ENCODE measurements at regions not wholly inside any gene's neighbourhood (a gene's known extent, or its start where the extent isn't known, plus 50 kb on each side); places are given as distances from the start of the nearest gene placed in this dataset.
"Not testable (repeated sequence)": the region's sequence is repeated elsewhere in the genome, so short reads cannot be mapped to it uniquely, and the experiment has no call there.

DNA sequence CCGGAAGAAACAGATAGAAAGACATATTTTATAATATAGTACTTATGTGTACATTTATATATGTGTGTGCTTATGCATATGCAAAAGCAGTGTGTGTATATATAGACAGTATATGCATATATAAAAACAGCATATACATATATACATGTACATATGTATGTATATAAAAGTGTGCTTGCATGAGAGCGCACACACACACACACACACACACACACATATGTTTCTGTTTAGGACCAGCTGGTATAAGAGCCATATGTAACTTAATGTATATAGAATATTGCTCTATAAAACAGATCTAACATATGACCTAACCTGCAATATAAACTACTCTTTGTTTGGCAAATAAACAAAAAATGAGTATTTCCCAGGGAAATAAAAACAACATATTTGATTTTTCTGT, 65.1 kb upstream of the CDH9 start:
- H3K18ac ChIP-seq (ENCODE audit: insufficient read length, low read depth, low read length), result no peak overlapping the region

DNA sequence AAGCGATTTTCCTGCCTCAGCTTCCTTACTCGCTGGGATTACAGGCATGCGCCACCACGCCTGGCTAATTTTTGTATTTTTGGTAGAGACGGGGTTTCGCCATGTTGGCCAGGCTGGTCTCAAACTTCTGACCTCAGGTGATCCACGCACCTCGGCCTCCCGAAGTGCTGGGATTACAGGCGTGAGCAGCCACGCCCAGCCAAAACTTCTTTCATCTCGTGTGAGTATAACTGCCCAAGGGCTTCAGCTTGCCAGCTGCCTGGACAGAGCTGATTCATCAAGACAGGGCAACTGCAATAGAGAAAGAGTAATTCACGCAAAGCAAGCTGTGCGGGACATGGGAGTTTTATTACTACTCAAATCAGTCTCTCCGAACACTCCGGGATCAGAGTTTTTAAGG, 57.4 kb upstream of the CDH9 start:
- no CpG with 5 or more reads among the region's 16 CpGs for WGBS (ENCODE audit: extremely low coverage, insufficient read length, low lambda C conversion rate)
- H3K4me1 Mint-ChIP-seq, result peaks cover 10 to 12% of the 10 kb centered on the region in 2 experiments
- H3K4me3 Mint-ChIP-seq, result not testable (repeated sequence)

More for the DNA sequence above, 65.1 kb upstream of the CDH9 start:
- Histone ChIP-seq H3K14ac (ENCODE audit: insufficient read depth, low read length) (no peak overlapping the region), H2BK12ac (ENCODE audit: insufficient read length, low read depth, low read length) (no peak overlapping the region), H3K4me2 (ENCODE audit: insufficient read depth, insufficient read length, low read length) (no peak overlapping the region), H3K56ac (ENCODE audit: insufficient read length, low read depth, low read length) (no peak overlapping the region), H2AFZ (ENCODE audit: low read length) (no peak overlapping the region), H4K20me1 (ENCODE audit: control insufficient read depth, insufficient read depth, insufficient read length) (no peaks in the 10 kb centered on the region), H3K23me2 (ENCODE audit: insufficient read length, low read depth, low read length, poor library complexity, severe bottlenecking) (no peaks in the 10 kb centered on the region), H4K91ac (ENCODE audit: insufficient read length, low read depth, low read length) (no peak overlapping the region), H2BK15ac (ENCODE audit: low read depth, low read length) (no peak overlapping the region), H3K27ac (ENCODE audit: insufficient read length, low read depth, low read length) (no peak overlapping the region), H4K8ac (replicated peaks; ENCODE audit: insufficient read length, low read depth, low read length) (no peak overlapping the region), H3K9me3 (ENCODE audit: control insufficient read depth, low read depth, low read length) (no peaks in the 10 kb centered on the region), H3T11ph (ENCODE audit: low read length) (no peak overlapping the region), H3K79me2 (ENCODE audit: insufficient read depth, low read length) (no peaks in the 10 kb centered on the region), H2BK20ac (ENCODE audit: low read depth, low read length, poor library complexity, severe bottlenecking) (no peak overlapping the region), H3K79me1 (ENCODE audit: insufficient read depth, low read depth, low read length, poor library complexity, severe bottlenecking) (no peaks in the 10 kb centered on the region), H4K5ac (ENCODE audit: insufficient read length, low read depth, low read length) (no peak overlapping the region), H3K4me1 (ENCODE audit: insufficient read depth, low read length) (no peaks in the 10 kb centered on the region), H3K23ac (ENCODE audit: insufficient read length, low read depth, low read length) (no peak overlapping the region), H3K4ac (ENCODE audit: low read depth, low read length) (no peak overlapping the region), H3K9ac (ENCODE audit: extremely low read depth, insufficient read length, low read length) (no peak overlapping the region), H3K27me3 (ENCODE audit: insufficient read depth, low read length) (no peaks in the 10 kb centered on the region), H2BK5ac (ENCODE audit: insufficient read length, low read length) (no peak overlapping the region), H2AK5ac (ENCODE audit: insufficient read length, low read length) (no peak overlapping the region), H2BK120ac (ENCODE audit: low read depth, low read length, poor library complexity, severe bottlenecking) (no peak overlapping the region)
- H3K27me3 Mint-ChIP-seq (ENCODE audit: low read depth), result no peaks in the 10 kb centered on the region
- no peak overlapping the region for H3K4me3 Mint-ChIP-seq
- H3K4me1 Mint-ChIP-seq, result peaks cover 0 to 6% of the 10 kb centered on the region in 2 experiments; a peak in 2 of 4 replicates
- no peak for DNase-seq
- no peaks in the 10 kb centered on the region; a peak in 1 of 7 replicates for H3K36me3 Mint-ChIP-seq (ENCODE audit: insufficient read depth in 1 of 3, low read depth in 3 of 3)
- TF ChIP-seq, protein P1, sequence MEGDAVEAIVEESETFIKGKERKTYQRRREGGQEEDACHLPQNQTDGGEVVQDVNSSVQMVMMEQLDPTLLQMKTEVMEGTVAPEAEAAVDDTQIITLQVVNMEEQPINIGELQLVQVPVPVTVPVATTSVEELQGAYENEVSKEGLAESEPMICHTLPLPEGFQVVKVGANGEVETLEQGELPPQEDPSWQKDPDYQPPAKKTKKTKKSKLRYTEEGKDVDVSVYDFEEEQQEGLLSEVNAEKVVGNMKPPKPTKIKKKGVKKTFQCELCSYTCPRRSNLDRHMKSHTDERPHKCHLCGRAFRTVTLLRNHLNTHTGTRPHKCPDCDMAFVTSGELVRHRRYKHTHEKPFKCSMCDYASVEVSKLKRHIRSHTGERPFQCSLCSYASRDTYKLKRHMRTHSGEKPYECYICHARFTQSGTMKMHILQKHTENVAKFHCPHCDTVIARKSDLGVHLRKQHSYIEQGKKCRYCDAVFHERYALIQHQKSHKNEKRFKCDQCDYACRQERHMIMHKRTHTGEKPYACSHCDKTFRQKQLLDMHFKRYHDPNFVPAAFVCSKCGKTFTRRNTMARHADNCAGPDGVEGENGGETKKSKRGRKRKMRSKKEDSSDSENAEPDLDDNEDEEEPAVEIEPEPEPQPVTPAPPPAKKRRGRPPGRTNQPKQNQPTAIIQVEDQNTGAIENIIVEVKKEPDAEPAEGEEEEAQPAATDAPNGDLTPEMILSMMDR (conservative IDR thresholded peaks at IDR 0.05), result no peak
- peaks cover 0 to 3% of the 10 kb centered on the region in 2 experiments; a peak in 2 of 5 replicates for H3K9me3 Mint-ChIP-seq
- H3K27ac Mint-ChIP-seq, result no peak overlapping the region
- no CpG with 5 or more reads among the region's 2 CpGs for WGBS (ENCODE audit: extremely low coverage, insufficient read length, low lambda C conversion rate)

More for the DNA sequence above, 57.4 kb upstream of the CDH9 start:
- H3K14ac ChIP-seq (ENCODE audit: insufficient read depth, low read length); H3K27ac ChIP-seq (ENCODE audit: insufficient read length, low read depth, low read length); H2BK5ac ChIP-seq (ENCODE audit: insufficient read length, low read length); H3K27ac Mint-ChIP-seq; H4K91ac ChIP-seq (ENCODE audit: insufficient read length, low read depth, low read length); H3K27me3 ChIP-seq (ENCODE audit: insufficient read depth, low read length); H3T11ph ChIP-seq (ENCODE audit: low read length); H4K5ac ChIP-seq (ENCODE audit: insufficient read length, low read depth, low read length); H3K79me2 ChIP-seq (ENCODE audit: insufficient read depth, low read length); H3K9ac ChIP-seq (ENCODE audit: extremely low read depth, insufficient read length, low read length); H3K27me3 Mint-ChIP-seq (ENCODE audit: low read depth); DNase-seq; H2BK12ac ChIP-seq (ENCODE audit: insufficient read length, low read depth, low read length); H3K4me1 ChIP-seq (ENCODE audit: insufficient read depth, low read length); H3K18ac ChIP-seq (ENCODE audit: insufficient read length, low read depth, low read length); H3K23me2 ChIP-seq (ENCODE audit: insufficient read length, low read depth, low read length, poor library complexity, severe bottlenecking); H2BK20ac ChIP-seq (ENCODE audit: low read depth, low read length, poor library complexity, severe bottlenecking); H3K4ac ChIP-seq (ENCODE audit: low read depth, low read length); H4K8ac ChIP-seq (replicated peaks; ENCODE audit: insufficient read length, low read depth, low read length); H2AK5ac ChIP-seq (ENCODE audit: insufficient read length, low read length); H3K9me3 ChIP-seq (ENCODE audit: control insufficient read depth, low read depth, low read length); H3K9me3 Mint-ChIP-seq; H2BK120ac ChIP-seq (ENCODE audit: low read depth, low read length, poor library complexity, severe bottlenecking); H2BK15ac ChIP-seq (ENCODE audit: low read depth, low read length); H3K79me1 ChIP-seq (ENCODE audit: insufficient read depth, low read depth, low read length, poor library complexity, severe bottlenecking); H3K4me2 ChIP-seq (ENCODE audit: insufficient read depth, insufficient read length, low read length); H2AFZ ChIP-seq (ENCODE audit: low read length); H3K56ac ChIP-seq (ENCODE audit: insufficient read length, low read depth, low read length); H4K20me1 ChIP-seq (ENCODE audit: control insufficient read depth, insufficient read depth, insufficient read length); H3K23ac ChIP-seq (ENCODE audit: insufficient read length, low read depth, low read length); H3K36me3 Mint-ChIP-seq (ENCODE audit: insufficient read depth in 1 of 3, low read depth in 3 of 3): not testable (repeated sequence)

All from H9 (cell line).